NCI-H1436 treated with DMSO at 0.1 percent for 48 hours (cell line): ENCODE measurements at regions not wholly inside any gene's neighbourhood (a gene's known extent, or its start where the extent isn't known, plus 50 kb on each side); places are given as distances from the start of the nearest gene placed in this dataset.

Experiments used
- DNase-seq: peaks from one replicate; lab custom pipeline; 2025; lab: John Stamatoyannopoulos, UW

DNA sequence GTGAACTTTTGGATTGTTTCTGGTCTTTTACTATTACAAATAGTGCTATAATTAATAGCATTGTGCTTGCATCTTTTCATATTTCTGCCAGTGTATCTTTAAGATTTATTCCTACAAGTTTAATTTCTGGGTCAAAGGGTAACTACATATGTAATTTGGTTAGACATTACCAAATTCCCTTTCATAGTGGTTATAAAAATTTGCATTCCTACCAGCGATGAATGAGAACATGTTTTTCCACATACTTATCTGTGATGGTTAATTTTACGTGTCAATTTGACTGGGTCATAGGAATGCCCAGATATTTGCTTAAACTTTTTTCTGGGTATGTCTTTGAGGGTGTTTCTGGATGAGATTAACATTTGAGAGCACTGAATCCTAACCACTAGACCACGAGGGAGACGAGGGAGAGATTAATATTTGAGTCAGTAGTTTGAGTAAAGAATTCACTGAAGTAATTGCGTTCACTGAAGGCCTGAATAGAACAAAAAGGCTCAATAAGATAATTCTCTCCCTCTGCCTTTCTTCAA, 132.3 kb upstream of the NEO1 start:
- no peak for DNase-seq

DNA sequence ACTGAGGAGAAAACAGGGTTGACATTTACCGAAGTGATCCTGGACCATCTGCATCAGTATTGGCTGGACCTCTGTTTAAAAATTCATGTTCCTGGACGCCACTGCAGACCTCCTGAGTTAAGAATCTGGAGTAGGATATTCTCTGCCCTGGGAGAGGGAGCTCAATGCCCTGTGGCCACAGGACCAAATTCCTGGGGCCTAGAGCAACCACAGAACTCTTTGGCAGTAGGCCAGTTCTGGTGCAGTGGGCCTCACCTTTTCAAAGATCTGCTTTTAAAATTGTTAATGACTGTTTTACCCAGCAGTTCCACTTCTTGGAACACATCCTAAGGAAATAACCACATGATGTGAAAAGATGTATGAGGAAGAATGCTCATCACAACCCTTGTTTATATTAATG, 133.3 kb upstream of the ADPGK start:
- no peak for DNase-seq

DNA sequence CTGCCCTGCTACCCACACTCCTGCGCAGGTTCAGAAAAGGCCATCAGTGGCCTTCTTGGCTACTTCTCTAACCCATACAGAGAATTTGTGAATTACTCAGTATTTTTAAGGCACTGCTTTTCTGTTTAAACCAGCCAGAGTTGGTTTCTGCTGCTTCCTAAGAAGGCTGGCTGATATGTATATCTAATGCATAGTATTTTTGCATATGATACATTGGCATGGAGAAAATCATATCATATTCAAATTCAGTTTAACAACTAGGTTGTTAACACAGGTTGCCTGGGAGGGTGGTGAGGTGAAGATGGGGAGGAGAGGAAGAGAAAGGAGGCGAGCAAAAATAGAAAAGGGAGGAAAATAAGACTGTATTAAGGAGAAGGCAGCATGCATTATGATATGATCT, 132.8 kb upstream of the ADPGK start:
- DNase-seq, result no peak

DNA sequence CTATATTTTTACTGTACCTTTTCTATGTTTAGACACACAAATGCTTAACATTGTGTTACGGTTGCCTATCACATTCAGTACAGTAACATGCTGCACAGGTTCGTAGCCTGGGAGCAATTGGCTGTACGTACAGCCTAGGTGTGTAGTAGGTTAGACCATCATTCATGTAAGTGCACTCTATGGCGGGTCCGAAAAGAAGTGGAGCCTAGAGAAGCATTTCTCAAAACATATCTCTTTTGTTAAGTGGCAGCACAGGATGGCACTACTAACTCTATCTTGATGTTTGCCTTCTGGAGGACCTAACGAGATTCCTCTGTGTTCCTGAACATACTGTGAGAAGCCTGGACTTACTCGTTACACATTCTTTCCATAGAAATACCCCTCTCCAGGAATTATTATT, 132.3 kb upstream of the ADPGK start:
- no peak for DNase-seq

DNA sequence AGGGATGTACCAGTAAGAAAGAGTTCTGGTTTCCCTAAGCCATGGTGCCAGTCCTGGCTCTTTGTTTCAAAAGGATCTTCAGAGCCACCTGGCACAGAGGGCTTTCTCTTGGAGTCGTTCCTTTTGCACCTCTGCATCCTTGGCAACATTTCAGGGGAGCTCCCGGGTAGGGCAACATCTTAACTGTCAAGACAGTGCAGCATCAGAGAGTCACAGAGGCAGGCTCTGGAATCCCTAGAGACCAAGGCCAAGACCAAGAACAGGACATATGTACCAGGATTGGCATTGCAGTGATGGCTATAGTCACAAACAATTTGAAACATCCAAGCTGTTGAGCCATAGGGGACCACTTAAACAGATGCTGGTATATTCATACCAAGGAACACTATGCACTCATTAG, 129.4 kb upstream of the ADPGK start:
- DNase-seq, result no peak

DNA sequence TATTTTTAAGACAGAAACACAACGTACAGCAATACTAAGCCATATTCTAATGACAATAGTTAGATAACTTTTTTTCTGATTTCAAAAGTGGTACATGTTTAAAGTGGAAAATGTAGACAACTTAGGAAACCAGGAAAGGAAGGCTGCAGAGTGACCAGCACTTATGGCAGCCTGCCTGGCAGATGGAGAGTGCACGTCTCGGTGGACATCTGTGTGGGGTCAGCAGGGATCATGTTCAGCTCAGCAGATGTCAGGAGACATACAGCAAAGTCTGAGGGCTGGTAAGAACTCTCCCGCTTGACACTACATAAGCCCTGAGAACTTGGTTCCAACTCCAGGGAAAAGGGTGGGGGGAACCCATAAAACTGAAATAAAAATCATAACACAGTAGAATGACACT, 128.6 kb upstream of the ADPGK start:
- no peak for DNase-seq

DNA sequence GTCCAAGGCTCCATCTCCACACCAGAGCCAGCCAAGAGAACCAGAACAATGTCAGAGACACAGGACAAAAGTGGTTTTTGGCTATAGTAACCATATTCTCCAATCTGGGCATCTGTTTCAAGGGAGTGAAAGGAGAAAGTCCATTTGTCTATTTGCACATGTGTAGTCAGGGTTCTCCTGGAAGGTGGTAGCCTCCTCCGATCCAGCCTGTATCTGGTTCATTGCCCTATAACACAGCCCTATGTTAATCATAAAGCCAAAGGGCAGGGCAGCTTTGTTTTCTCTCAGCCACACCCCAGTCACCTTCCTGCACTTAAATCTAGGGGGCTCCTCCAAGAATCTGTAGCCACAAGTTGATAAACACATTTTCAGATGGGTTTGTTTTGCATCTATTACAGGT, 128.1 kb upstream of the ADPGK start:
- no peak for DNase-seq

DNA sequence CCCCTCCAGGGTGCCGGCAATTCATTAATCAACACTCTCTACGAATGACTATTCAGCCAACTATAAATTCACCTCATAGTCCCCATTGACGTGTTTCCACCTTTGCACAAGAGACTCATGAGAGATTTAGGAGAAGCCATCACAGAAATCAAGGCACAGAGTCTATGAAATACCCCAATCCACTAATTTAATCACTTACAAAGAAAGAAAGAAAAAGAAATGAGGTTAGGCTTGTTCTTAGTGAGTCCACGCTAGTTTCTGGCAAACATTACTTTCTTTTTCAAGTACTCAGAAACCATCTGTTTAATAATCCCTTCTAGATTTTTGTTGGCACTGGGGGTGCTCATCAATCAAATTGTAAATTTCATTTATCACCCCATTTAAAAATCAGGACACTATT, 125.2 kb upstream of the ADPGK start:
- DNase-seq, result no peak

DNA sequence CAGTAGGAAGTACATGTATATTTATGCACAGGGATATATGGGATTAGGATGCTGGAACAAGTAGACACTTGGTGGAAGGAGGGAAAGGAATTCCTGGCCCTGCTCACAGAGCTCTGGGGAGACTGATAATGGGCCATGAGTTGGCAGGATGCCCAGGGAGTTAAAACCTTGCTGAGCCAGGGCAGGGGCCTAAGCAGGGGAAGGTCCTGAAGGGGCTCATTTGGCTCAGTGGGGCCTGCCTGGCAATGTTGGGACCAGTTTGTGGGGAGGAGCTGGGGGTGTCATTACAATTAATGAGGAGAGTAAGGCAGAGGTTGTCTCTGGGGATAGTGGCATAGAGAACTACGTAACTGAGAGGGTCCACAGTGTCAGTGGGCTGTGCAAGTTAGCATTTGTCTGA, 124.2 kb upstream of the ADPGK start:
- no peak for DNase-seq

DNA sequence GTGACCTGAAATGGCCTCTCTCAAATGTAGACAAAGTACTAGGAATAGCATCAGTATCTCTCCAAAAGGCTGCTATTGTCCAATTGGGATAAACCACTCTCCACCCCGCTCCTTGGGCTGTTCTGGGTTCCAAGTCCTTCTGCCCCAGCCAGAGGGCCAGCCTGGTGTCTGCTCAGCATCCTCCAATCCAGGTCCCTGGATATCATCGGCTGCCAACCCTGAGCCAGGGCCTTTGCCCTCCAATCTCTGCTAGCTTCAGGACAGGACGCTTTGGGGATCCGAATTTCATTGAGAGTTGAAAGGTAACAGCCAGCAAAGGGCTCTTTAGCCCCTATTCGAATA, 119.3 kb upstream of the ADPGK start:
- no peak for DNase-seq

DNA sequence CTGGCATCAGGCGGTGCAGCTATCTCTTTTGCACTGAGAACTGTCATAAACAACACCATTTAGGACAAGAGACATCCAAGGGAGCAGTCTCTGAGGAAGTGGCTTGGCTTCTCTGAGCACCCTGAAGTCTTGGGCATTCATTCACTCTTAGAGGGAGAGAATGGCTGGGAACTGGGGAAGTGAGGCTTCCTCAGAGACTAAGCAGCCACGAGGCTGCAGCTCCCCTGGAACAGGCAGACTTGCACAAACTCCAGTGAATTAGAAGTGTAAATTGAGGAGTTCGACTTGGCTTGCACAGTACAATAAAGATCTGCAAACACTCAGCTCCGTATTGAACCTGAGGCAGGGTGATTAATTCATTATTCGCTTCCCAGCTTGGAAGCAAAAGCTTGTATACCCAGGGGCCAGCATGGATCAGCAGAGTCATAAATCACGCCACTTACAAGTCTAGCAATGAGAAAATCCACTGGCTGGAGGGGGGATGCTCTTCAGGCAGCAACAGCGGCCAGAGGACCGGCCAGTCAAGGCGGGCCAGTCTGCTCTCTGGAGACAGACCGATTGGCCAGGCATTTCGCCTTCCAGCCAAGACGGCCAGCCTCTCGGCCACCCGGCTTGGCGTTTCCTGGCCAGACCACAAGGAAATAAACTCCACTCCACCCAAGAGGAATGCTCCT, 118.8 kb upstream of the ADPGK start:
- DNase-seq, result no peak

DNA sequence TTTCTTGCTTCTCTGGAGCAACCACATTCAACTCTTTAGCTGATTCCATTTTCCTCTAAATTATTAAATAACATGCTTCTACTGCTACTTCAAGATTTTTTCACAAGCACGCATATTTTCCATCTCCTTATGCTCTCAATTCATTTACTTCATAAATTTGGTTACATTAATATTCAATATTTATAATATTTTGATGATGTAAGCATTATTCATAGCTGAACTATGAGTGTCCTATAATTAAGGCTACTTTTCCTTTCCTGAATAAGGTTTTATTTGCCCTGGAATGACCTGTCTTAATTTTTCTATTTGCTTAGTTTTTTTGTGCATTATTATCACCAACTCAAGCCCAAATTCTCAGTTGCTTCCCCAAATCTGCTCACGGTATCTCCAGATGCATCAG, 109.4 kb upstream of the ADPGK start:
- DNase-seq, result no peak

DNA sequence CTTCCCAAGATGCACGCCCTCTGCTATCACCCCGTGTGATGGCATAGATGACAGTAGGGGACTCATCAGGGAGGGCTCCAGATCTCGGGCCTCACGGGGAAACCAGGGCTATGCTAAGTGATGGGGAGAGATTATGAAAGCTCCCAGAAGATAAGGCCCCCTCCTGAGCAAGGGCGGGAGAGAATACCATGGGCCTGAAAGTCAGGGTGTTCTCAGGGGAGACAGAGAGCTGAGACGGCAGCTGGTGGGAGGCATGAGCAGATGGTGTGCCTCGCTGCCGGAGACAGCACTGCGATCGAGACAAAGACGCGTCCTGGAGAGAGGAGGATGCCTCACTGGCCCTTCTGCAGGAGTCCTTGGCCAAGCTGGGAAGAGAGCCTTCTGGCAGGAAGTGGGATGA, 106.5 kb upstream of the ADPGK start:
- no peak for DNase-seq

DNA sequence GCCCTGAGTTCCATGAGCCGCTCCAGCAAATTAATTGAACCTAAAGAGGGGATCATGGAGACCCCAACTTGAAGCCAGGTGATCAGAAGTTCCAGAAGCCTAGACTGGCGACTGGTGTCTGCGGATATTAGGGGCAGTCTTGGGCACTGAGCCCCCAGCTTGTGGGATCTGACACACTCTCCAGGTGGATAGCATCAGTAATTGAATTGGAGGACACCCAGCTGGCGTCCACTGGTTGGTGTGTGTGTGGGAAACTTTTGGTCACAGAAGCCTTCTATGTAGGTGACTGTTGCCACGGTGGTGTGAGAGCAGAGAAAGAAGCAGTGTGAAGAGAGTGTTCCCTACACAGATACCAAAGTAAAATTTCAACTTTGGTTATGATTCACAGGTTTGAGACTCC, 106.0 kb upstream of the ADPGK start:
- DNase-seq, result no peak

DNA sequence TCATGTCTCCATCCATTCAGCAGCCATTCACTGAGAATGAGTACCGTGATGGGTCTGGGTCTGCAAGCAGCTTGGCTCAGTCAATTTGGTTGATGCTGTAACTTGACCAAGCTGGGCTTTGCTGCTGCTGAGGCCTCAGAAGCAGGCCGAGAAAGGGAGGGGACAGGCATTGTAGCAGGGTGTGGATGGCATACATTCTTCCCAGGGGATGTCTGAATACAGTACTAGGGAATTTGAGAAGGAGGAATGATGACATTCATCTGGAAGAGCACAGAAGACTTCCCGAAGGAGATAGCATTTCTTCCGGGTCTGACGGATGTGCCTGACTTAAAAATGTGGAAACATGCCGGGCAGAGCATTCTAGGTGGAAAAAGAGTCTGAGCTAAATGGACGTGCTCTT, 105.3 kb upstream of the ADPGK start:
- DNase-seq, result no peak

DNA sequence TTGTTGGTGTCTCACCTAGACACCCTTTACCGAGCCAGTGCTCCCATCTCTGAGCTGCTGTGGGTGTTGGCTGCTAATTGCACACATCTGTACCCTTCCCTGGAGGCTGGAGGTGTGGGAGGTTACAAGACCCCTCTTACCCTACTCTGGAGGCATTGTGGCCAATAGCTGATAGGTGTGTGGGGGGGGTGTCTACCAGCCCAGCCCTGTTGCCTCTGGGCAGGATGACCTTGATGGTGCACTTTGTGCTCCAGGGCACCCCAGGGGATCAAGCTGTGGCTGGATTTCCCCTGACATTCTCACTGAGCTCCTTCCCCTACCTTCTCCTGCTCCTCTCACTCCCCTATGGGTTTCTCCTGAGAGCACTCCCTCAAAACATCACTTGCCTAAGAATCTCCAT, 104.7 kb upstream of the ADPGK start:
- no peak for DNase-seq

DNA sequence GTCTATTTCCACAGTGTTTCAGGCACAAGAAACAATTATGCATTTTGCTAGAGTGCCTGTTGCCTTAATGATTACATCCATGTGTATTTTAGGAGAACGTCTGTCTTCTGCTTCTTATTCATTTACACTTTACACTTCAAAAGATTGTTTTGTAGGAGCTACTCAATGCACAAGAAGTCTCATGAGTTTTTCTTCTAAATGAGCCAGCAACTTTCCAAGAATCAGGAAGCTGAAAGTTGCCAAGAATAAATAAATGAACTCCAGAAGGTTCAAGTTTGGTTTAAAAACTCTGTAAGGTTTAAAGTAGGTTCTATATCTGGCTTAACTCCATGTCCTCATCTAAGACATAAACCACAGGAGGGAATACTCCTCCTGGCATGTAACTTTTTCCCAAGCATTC, 103.8 kb upstream of the ADPGK start:
- DNase-seq, result no peak

DNA sequence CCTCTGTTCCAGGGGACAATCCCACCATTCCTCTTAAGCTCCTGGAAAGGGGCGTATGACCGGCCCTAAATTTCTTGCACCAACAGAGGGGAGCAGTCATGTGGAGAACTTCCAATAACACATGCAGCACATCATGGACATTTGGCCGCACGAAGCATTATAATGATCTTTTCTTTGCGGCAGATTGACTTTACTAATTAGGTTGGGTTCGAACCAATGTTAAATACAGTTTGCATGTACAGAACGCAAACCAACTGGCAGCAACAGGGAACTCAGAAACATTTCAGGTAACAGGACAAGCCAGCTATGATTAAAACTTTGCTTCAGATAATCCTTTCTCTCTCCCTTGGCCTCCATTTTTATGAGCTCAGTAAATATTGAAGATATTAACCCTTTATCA, 100.8 kb upstream of the ADPGK start:
- no peak for DNase-seq

DNA sequence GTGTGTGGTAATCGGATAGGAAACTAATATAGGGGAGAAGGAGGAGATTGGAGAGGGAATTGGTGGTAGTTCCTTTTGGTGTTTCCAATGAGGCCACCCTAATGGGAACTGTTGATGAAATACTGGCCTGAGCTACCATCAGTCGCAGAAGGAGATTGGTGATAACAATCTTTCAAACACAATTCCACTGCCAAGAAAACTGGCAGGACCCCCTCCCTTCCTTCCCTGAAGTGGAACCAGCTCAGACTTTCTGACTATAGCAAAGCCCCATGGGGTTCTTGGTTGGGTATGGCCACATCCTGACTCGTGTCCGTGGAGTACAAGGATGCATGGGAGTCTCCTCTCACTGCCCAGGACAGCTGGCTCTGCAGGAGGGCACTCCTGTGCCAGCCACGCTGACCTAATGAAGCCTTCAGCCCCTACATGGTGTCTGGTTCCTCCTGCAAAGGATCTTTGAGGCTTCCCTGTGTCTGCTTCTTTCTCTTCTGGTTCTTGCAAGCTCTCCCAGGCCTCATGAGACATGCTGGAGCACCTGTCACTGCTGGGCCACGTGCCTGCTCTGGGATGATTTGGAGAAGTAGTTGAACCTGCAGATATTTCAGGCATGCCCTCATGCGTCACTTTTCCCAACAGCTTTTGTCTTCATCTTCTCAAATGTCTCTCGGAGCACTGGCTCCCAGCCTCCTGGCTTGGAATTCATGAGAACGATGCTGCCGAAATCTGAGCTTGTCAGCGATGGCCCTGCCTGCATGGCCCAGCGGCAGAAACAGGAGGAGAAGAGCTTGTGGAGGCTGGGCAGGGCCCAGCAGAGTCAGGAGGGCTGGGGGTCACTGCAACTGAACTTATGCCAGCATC, 90.0 kb upstream of the ADPGK start:
- no peak for DNase-seq

DNA sequence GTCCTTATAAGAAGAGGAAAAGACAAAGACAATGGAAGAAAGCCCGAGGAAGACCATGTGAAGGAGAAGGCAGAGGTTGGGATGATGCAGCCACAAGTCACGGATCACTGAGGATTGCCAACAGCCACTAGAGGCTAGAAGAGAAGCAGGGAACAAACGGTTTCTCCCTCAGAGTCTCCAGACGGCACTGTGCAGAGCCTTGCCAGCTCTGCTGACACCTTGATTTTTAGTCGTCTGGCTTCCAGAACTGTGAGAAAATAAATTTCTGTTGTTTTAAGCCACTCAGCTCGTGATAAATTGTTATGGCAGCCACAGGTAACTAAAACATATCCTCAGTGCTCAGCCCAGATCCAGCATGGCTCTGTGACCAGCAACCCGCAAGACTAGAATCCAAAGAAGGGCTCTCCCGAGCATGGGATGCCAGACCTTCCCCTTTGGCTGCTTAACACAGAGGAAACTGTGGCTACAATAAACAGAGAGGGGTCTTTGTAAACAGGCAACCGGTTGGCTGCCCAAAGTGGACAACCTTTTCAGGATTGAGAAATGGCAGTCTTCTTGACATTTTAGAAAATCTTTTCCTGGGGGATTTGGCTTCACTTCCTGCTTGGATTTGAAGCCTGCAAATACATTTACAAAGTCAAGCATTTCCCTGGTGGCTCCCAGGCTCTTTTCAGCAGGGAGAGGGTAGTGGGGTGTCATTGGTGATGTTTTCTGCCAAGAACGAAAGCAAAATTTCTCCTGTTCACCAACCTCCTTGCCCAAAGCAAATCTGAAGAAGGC, 88.7 kb upstream of the ADPGK start:
- DNase-seq, result no peak

DNA sequence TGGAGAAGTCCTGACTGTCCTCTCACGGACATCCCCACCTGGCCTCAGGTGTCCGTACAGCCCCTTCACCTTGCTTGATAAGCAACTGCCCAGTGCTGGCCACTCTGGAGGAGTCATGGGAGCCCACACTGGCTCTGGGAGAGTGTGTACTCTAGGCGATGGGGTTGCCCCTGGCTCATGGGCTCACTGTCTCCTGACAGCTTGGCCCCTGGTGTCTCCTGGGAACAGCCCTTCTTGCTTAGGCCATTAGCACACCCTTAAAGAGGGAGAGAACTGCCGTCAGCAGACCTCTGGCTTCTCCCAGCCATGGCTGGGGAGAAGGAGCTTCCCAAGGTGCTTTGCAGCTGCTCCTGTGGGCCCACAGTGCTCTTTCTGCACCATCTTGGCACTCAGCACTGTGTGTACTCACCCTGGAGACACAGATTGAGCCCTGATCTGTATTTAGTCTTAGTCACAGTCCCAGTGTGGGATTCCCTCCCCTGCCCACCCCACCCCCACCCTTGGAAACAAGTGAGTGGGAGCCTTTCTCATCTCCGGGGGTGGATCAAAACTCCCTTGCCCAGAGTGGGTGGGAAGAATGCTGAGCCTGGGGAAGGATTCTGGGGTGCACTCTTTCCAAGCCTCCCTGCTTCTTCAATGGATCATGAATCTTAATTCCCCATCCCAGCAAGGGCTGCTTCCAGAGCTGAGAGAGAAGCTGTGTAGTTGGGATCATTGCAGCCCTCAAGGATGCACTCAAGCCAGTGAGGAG, 83.5 kb upstream of the ADPGK start:
- no peak for DNase-seq

DNA sequence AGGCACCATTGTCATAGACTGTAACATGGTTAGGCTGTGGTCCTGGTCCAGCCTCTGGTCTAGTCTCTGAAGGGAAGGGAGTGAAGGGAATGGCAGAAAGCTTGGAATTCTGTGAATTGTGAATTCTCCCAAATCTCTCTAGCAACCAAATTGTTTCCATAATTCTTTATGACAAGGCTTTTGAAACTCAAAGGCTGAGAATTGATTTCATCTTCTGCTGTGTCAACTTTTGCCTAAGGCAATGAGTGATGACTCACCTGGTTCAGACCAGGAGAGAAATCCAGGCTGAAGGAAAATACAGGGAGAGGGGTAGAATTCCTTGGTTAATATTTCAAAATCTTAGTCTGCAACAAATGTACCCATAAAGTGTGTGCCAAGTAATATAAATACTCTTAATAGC, 82.6 kb upstream of the ADPGK start:
- no peak for DNase-seq
